Fibroblast of mammary gland (primary cell): ENCODE measurements at regions not wholly inside any gene's neighbourhood (a gene's known extent, or its start where the extent isn't known, plus 50 kb on each side); places are given as distances from the start of the nearest gene placed in this dataset.

Experiments used
- DNase-seq: peaks from one replicate; pipeline ENCODE4 v3.0.0-alpha.2; 2010; ENCODE audit warnings: low read depth
- H3K4me3 ChIP-seq: 2 replicates; pipeline ENCODE4 v1.5.1; 2011; ENCODE audit warnings: low read depth, mild to moderate bottlenecking, low read length, moderate library complexity; ENCODE audit not compliant: control insufficient read depth
- TF ChIP-seq, protein P1 (sequence below): conservative IDR thresholded peaks from 2 replicates; pipeline ENCODE4 v1.5.1; 2011; ENCODE audit warnings: low read depth, low read length, inconsistent platforms; ENCODE audit not compliant: control insufficient read depth, insufficient read depth

DNA sequence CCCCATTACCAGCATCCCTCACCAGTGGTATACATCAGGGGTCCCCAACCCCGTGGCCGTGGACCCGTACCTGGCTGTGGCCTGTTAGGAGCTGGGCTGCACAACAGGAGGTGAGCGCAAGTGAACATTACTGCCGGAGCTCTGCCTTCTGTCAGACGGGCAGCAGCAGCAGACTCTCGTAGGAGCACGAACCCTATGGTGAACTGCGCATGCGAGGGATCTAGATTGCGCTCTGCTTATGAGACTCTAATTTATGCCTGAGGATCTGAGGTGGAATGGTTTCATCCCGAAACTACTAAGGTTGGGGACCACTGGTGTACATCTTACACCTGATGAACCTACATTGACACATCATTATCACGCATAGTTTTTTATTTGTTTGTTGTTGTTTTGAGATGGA lies 52.8 kb upstream of the DHX15 start:
- no peak for DNase-seq
- TF ChIP-seq, protein P1, sequence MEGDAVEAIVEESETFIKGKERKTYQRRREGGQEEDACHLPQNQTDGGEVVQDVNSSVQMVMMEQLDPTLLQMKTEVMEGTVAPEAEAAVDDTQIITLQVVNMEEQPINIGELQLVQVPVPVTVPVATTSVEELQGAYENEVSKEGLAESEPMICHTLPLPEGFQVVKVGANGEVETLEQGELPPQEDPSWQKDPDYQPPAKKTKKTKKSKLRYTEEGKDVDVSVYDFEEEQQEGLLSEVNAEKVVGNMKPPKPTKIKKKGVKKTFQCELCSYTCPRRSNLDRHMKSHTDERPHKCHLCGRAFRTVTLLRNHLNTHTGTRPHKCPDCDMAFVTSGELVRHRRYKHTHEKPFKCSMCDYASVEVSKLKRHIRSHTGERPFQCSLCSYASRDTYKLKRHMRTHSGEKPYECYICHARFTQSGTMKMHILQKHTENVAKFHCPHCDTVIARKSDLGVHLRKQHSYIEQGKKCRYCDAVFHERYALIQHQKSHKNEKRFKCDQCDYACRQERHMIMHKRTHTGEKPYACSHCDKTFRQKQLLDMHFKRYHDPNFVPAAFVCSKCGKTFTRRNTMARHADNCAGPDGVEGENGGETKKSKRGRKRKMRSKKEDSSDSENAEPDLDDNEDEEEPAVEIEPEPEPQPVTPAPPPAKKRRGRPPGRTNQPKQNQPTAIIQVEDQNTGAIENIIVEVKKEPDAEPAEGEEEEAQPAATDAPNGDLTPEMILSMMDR, result no peak
- no peak overlapping the region for H3K4me3 ChIP-seq

DNA sequence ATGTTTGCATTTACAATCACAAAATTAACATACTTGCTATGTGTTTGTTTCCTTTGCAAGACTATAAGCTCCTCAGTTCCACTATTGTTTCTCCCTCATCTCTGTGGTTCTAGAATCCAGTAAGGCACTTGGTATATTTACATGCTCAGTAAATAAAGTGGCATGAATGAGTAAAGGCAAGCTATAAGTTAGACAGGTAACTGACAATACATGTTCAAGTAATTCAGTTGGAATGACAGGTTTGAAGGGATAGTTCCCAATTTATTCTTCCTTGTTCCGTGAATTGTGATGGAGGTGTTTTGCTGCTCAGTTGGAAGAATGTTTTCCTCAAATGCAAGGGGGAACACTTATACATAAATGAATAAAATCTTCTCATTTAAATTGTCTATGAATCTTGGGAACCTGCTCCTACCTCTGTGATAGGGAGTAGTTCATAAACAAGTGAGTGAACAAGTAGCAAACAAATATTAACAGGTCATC lies 54.1 kb upstream of the DHX15 start:
- no peak overlapping the region for H3K4me3 ChIP-seq
- no peak for DNase-seq
- TF ChIP-seq, protein P1, result no peak

DNA sequence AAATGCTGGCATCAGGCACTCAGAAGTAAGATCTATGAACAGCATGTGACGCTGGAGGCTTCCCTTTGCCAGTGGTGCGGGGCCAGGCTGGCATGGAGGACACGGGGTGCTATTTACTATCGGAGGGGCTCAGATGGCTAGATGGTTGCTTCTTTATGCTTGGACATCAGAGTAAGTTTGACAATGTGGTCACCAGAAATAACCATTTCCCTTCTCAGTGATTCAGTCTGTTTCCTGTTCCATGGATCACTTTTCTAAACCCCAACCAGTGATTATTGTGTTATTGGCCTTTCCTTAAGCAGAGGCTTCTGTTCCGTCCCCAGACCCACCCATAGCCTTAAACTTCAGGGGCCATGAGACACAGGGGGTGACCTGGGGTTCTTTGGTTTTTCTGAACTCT lies 55.4 kb upstream of the DHX15 start:
- no peak overlapping the region for H3K4me3 ChIP-seq
- TF ChIP-seq, protein P1, result no peak
- no peak for DNase-seq

DNA sequence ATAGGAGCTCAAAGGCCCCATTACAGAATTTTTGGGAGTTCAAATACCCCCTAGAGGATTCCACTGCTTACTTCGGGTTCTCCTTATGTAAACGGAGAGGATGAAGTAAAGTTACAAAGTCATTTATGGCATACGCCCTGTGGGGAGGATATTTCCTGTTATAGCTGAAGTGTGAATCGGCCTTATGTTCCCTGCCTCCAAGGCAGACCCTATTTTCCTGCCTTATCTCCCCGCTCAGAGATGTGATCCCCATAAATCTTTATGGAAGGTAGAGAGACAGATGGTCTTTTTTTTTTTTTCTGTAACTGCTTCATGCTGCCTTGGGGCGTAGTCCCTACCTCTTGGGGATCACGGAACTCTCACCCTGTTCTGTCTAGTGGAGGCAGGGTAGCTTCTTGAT lies 56.0 kb upstream of the DHX15 start:
- no peak for DNase-seq
- H3K4me3 ChIP-seq, result no peak overlapping the region
- TF ChIP-seq, protein P1, result no peak

DNA sequence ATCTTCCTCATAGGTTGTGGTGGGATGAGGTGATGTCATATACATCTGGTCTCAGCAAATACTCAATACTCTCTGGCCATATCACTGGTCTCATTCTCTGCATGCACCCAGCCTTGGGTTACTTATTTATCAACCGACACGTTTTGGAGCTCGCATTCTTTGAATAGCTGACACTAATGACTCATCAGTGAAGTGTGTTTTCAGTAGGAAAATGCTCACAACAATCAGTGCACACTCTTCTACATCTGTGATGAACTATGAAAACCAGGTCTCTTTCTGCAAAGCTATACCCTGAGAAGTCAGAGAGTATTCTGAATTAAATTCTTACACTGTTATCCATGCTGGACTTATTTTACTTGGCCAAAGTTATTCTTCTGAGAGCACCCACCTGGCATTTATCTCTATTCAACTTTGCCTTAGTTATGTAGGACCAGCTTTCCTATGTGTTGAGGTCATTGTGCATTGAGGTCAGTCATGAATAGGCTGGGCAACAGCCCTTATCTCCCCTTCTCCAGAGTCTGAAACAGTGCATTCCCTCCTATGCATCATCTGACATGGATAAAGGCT lies 58.7 kb upstream of the DHX15 start:
- TF ChIP-seq, protein P1, result no peak
- DNase-seq, result peak; percentile 40
- H3K4me3 ChIP-seq, result no peak overlapping the region

DNA sequence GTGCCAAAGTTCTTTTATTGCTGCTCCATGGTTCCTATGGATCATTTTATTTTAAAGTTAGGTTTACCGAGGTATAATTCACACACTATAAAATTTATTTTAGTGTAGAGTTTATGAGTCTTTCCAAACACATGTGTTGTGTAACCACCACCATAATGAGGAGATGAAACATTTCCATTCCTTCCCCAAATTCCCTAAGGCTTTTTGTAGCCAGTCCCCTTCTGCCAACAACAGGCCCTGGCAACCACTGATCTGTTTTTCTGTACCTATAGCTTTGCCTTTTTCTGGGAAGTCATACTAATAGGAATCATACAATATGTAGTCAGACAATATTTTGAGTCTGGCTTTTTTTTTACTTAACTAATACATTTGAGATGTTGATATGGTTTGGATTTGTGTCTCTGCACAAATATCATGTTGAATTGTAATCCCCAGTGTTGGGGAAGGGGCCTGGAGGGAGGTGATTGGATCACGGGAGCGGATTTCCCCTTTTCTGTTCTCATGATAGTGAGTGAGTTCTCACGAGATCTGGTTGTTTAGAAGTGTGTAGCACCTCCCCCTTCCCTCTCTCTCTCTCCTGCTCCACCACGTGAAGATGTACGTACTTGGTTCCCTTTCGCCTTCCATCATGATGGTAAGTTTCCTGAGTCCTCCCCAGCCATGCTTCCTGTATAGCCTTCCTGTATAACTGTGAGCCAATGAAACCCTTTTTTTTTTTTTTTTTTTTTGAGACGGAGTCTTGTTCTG lies 59.6 kb upstream of the DHX15 start:
- no peak overlapping the region for H3K4me3 ChIP-seq
- DNase-seq, result peak; percentile 31
- TF ChIP-seq, protein P1, result no peak
